Heart right ventricle (tissue), 16 donors: ENCODE measurements at regions not wholly inside any gene's neighbourhood (a gene's known extent, or its start where the extent isn't known, plus 50 kb on each side); places are given as distances from the start of the nearest gene placed in this dataset.
"Not testable (repeated sequence)": the region's sequence is repeated elsewhere in the genome, so short reads cannot be mapped to it uniquely, and the experiment has no call there.

ENCODE experiments used
- ATAC-seq, 8 donors: fragments of 200-7000 bp; cut with Tn5 transposase; one replicate each; pipeline ENCODE4 v1.9.1; 2020; ENCODE audit warnings: mild to moderate bottlenecking in 8 of 8, moderate library complexity in 8 of 8, moderate number of reproducible peaks in 1 of 8
- DNase-seq, 2 donors: peaks; one replicate each; pipeline ENCODE4 v3.0.0-alpha.2; 2020
- H3K27ac ChIP-seq, 10 donors: fragments of 200-600 bp; sonication (generic) in 2 of 10; one replicate each; pipeline versions ENCODE4 v1.5.0 to v1.8.0; 2020 to 2022; ENCODE audit warnings: mild to moderate bottlenecking in 3 of 10
- H3K27me3 ChIP-seq, 7 donors: fragments of 200-600 bp; one replicate each; pipeline ENCODE4 v1.8.0; 2021 to 2022; ENCODE audit warnings: mild to moderate bottlenecking in 2 of 7
- H3K36me3 ChIP-seq, 9 donors: fragments of 200-600 bp; sonication (generic) in 1 of 9; one replicate each; pipeline versions ENCODE4 v1.5.0 to v1.8.0; 2020 to 2022; ENCODE audit warnings: mild to moderate bottlenecking in 2 of 9
- H3K4me1 ChIP-seq, 9 donors: fragments of 200-600 bp; sonication (generic) in 1 of 9; one replicate each; pipeline versions ENCODE4 v1.5.0 to v1.8.0; 2020 to 2022; ENCODE audit warnings: mild to moderate bottlenecking in 4 of 9
- H3K4me3 ChIP-seq, 10 donors: fragments of 200-600 bp; sonication (generic) in 2 of 10; one replicate each; pipeline versions ENCODE4 v1.5.0 to v1.8.0; 2020 to 2022; ENCODE audit warnings: mild to moderate bottlenecking in 7 of 10, moderate library complexity in 2 of 10
- H3K9me3 ChIP-seq, 11 donors: fragments of 200-600 bp in 10 of 11; sonication (generic) in 2 of 11; one replicate each; pipeline versions ENCODE4 v1.5.0 to v1.8.0; 2013 to 2022; ENCODE audit warnings: mild to moderate bottlenecking in 2 of 11, control low read depth in 1 of 11, moderate library complexity in 1 of 11
- CTCF ChIP-seq, 9 donors: fragments of 200-600 bp; sonication (generic) in 2 of 9; IDR thresholded peaks; one replicate each; pipeline versions ENCODE4 v1.5.0 to v1.8.0; 2021 to 2022; ENCODE audit warnings: antibody characterized with exemption in 9 of 9, mild to moderate bottlenecking in 5 of 9, moderate library complexity in 1 of 9
- WGBS, 2 donors: extraction: QIAGEN DNeasy Blood & Tissue Kit; methylation state at CpG; one replicate each; pipeline ENCODE4 v1.1.7; 2013; ENCODE audit warnings: inconsistent platforms in 1 of 2; 5-methylcytosine and 5-hydroxymethylcytosine counted together
- intact Hi-C, 10 donors: fragments of 100-400 bp; cut with DNase I; formaldehyde crosslinking; loops; one replicate each; pipeline versions ENCODE4 v1.11.1 to v1.14.2; 2022
- donor health status: Arrhythmogenic right ventricular cardiomyopathy.
- donor health status: ischemic (EF 13 %, LVEDD 7.1; RV severe dilation, severe dysfunction).
- donor health status: healthy with polysubstance abuse.
- donor health status: DM: no; HTN: yes; CAD: no.
- donor health status: DM: no; HTN: no; CAD: no.
- donor health status: ischemic (EF 25% LVEDD 6.9; RV normal size, moderate dysfunction).
- donor health status: ischemic (EF 25% LVEDD 5.7; RV mildly dilated, moderate dysfunction).
- donor health status: healthy.
- donor health status: DM: yes; HTN: yes; CAD: no.
- donor health status: Ischemic cardiomyopathy.
- donor health status: ischemic (EF 35%, LVEDD 5.7; RV mildly dilated, moderate dysfunction).
- donor health status: nonischemic (EF 11% LVEDD 7.7; RV severe dilation, severe dysfunction).
- donor health status: DM: yes; HTN: yes; CAD: no.
- donor health status: PGD.
- donor health status: ischemic (EF 29% LVEDD 5.4; RV normal size, mild dysfunction).
- donor health status: nonischemic (EF 23%, LVEDD 6.1; RV moderate dilation, normal function).

GRCh38 chr12:39682689-39683477 lies 63.3 kb upstream of the ABCD2 start:
- no peak for TF ChIP-seq CTCF (IDR thresholded peaks at IDR 0.05)
- no peaks in the 10 kb centered on the region for H3K36me3 ChIP-seq
- H3K27ac ChIP-seq, result peak overlapping the region in 1 of 10 donors; percentile 43
- 73 to 77% methylated on average over 4 of the region's 4 CpGs for WGBS, 2 donors
- H3K9me3 ChIP-seq, result peaks cover 0 to 12% (median 0%) of the 10 kb centered on the region in 11 donors
- H3K27me3 ChIP-seq, result no peaks in the 10 kb centered on the region
- ATAC-seq (no peak), DNase-seq (no peak)
- no peaks in the 10 kb centered on the region for H3K4me1 ChIP-seq
- intact Hi-C loops, result no loop called here
- H3K4me3 ChIP-seq, result no peak overlapping the region

GRCh38 chr12:39675263-39675662 lies 55.7 kb upstream of the ABCD2 start:
- Histone ChIP-seq H3K9me3 (peaks cover 0 to 28% (median 5%) of the 10 kb centered on the region in 11 donors), H3K27ac (no peak overlapping the region), H3K27me3 (no peaks in the 10 kb centered on the region), H3K4me3 (no peak overlapping the region), H3K4me1 (no peaks in the 10 kb centered on the region), H3K36me3 (no peaks in the 10 kb centered on the region)
- intact Hi-C loops, result no loop called here
- ATAC-seq (no peak), DNase-seq (no peak)
- no peak for TF ChIP-seq CTCF (IDR thresholded peaks at IDR 0.05)
- WGBS, 2 donors, result 79 to 83% methylated on average over 1 of the region's 1 CpG

- intact Hi-C loops, result no loop called here
- TF ChIP-seq CTCF (IDR thresholded peaks at IDR 0.05), result no peak
- no peaks in the 10 kb centered on the region for H3K36me3 ChIP-seq
- peaks cover 0 to 34% (median 5%) of the 10 kb centered on the region in 11 donors for H3K9me3 ChIP-seq
- no peaks in the 10 kb centered on the region for H3K4me1 ChIP-seq
- no peak for DNase-seq
- 68 to 71% methylated on average over 1 of the region's 1 CpG for WGBS, 2 donors
- H3K27me3 ChIP-seq, result no peaks in the 10 kb centered on the region
- no peak for ATAC-seq
- H3K27ac ChIP-seq, result no peak overlapping the region
- no peak overlapping the region for H3K4me3 ChIP-seq
Observed at GRCh38 chr12:39672976-39673375, 53.4 kb upstream of the ABCD2 start.

- no peak for TF ChIP-seq CTCF (IDR thresholded peaks at IDR 0.05)
- H3K9me3 ChIP-seq, result peaks cover 0 to 39% (median 5%) of the 10 kb centered on the region in 11 donors
- peak in 1 of 8 donors; percentile 18 for ATAC-seq
- H3K4me1 ChIP-seq, result no peaks in the 10 kb centered on the region
- H3K27me3 ChIP-seq, result no peaks in the 10 kb centered on the region
- intact Hi-C loops, result no loop called here
- no peak overlapping the region for H3K27ac ChIP-seq
- no peaks in the 10 kb centered on the region for H3K36me3 ChIP-seq
- no peak for DNase-seq
- H3K4me3 ChIP-seq, result no peak overlapping the region
- WGBS, 2 donors, result 83 to 90% methylated on average over 5 of the region's 5 CpGs
Observed at GRCh38 chr12:39671898-39672875, 52.6 kb upstream of the ABCD2 start.

GRCh38 chr12:39669539-39669938 lies 49.9 kb upstream of the ABCD2 start:
- 67% methylated on average over 7 of the region's 7 CpGs for WGBS, 2 donors
- H3K36me3 ChIP-seq, H3K27me3 ChIP-seq, H3K4me1 ChIP-seq, H3K27ac ChIP-seq, intact Hi-C loops, ATAC-seq, DNase-seq, H3K4me3 ChIP-seq: not testable (repeated sequence)
- H3K9me3 ChIP-seq, result peaks cover 0 to 34% (median 5%) of the 10 kb centered on the region in 11 donors
